ENCODE measurements at regions not wholly inside any gene's neighbourhood (a gene's known extent, or its start where the extent isn't known, plus 50 kb on each side); places are given as distances from the start of the nearest gene placed in this dataset.

GRCh38 chr6:88238901-88239300, 72.8 kb upstream of the CNR1 start:
- no peak for DNase-seq (ENCODE audit: low spot score)

- peak; percentile 5 for DNase-seq (ENCODE audit: low spot score)
These were observed 71.9 kb upstream of the CNR1 start for GRCh38 chr6:88238065-88238464.

- no peak for DNase-seq (ENCODE audit: low spot score)
These were observed 70.6 kb upstream of the CNR1 start for GRCh38 chr6:88236612-88237360.

GRCh38 chr6:88232753-88233152, 66.6 kb upstream of the CNR1 start:
- no peak for DNase-seq (ENCODE audit: low spot score)

GRCh38 chr6:88223298-88223697, 57.2 kb upstream of the CNR1 start:
- DNase-seq (ENCODE audit: low spot score): no peak

GRCh38 chr6:88220493-88220892, 54.3 kb upstream of the CNR1 start:
- DNase-seq (ENCODE audit: low spot score): no peak

GRCh38 chr6:88216182-88216581, 50.0 kb upstream of the CNR1 start:
- DNase-seq (ENCODE audit: low spot score): no peak

Measured in globus pallidus (tissue), 1 donor.